Vagina (tissue), 2 donors: ENCODE measurements at regions not wholly inside any gene's neighbourhood (a gene's known extent, or its start where the extent isn't known, plus 50 kb on each side); places are given as distances from the start of the nearest gene placed in this dataset.

ENCODE experiments used
- CTCF ChIP-seq, 3 experiments: fragments of 450-650 bp in 2 of 3; fragments of 200-600 bp in 1 of 3; sonication (generic) in 1 of 3; IDR thresholded peaks; one replicate each; pipeline ENCODE4 v1.5.1; 2017 to 2019; ENCODE audit warnings: antibody characterized with exemption in 3 of 3, mild to moderate bottlenecking in 2 of 3, moderate library complexity in 2 of 3
- POLR2A ChIP-seq, 2 donors: fragments of 450-650 bp; IDR thresholded peaks; one replicate each; pipeline ENCODE4 v1.6.1; 2017; ENCODE audit warnings: antibody characterized with exemption in 2 of 2, mild to moderate bottlenecking in 2 of 2, moderate library complexity in 2 of 2

DNA sequence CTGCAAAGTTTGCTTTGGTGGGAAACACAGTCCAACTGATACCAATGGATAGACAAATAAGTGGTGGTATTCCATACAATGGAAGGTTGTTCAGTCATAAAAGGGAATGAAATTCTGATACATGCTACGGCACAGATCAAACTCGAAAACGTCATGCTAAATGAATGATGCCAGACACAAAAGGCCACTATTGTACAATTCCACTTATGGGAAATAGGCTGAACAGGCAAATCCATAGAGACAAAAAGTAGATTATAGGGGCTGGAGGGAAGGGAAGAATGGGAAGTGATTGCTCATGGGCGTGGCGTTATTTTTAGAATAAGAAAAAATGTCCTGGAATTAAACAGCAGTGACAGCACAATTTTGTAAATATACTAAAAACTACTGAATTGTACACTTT lies 66.0 kb upstream of the FOXK1 start:
- TF ChIP-seq POLR2A (IDR thresholded peaks at IDR 0.05): no peak
- no peak for TF ChIP-seq CTCF (IDR thresholded peaks at IDR 0.05)
